ENCODE measurements at regions not wholly inside any gene's neighbourhood (a gene's known extent, or its start where the extent isn't known, plus 50 kb on each side); places are given as distances from the start of the nearest gene placed in this dataset.

GRCh38 chr3:118126751-118127150 is 907.9 kb downstream of the IGSF11 start:
- TF ChIP-seq CTCF (IDR thresholded peaks at IDR 0.05) (no peak), POLR2A (IDR thresholded peaks at IDR 0.05) (no peak)

Measured in right lobe of liver (tissue), 4 donors.